ENCODE measurements at regions not wholly inside any gene's neighbourhood (a gene's known extent, or its start where the extent isn't known, plus 50 kb on each side); places are given as distances from the start of the nearest gene placed in this dataset.

GRCh38 chr3:190739641-190740185 lies 122.8 kb downstream of the GMNC start:
- H3K27me3 Mint-ChIP-seq, result peaks cover 5 to 12% of the 10 kb centered on the region in 2 donors
- H3K4me3 Mint-ChIP-seq, result no peak overlapping the region
- H3K9me3 Mint-ChIP-seq, result no peaks in the 10 kb centered on the region
- H3K36me3 Mint-ChIP-seq, result peaks cover 0 to 1% of the 10 kb centered on the region in 2 donors
- ATAC-seq (replicated peaks), result no peak
- no peak overlapping the region for H3K27ac Mint-ChIP-seq
- no peaks in the 10 kb centered on the region for H3K4me1 Mint-ChIP-seq
- no peak for DNase-seq

GRCh38 chr3:190738636-190739155 lies 123.8 kb downstream of the GMNC start:
- no peak for ATAC-seq (replicated peaks)
- Mint-ChIP-seq H3K27ac (no peak overlapping the region), H3K4me1 (no peaks in the 10 kb centered on the region), H3K27me3 (peaks cover 5 to 12% of the 10 kb centered on the region in 2 donors), H3K9me3 (no peaks in the 10 kb centered on the region), H3K4me3 (no peak overlapping the region), H3K36me3 (peaks cover 0 to 1% of the 10 kb centered on the region in 2 donors)
- DNase-seq, result no peak

GRCh38 chr3:190737446-190737845 lies 125.0 kb downstream of the GMNC start:
- no peak for DNase-seq
- H3K36me3 Mint-ChIP-seq, result peaks cover 0 to 1% of the 10 kb centered on the region in 2 donors
- no peak overlapping the region for H3K27ac Mint-ChIP-seq
- H3K27me3 Mint-ChIP-seq, result peaks cover 5 to 12% of the 10 kb centered on the region in 2 donors
- H3K4me1 Mint-ChIP-seq, result no peaks in the 10 kb centered on the region
- ATAC-seq (replicated peaks), result no peak
- H3K4me3 Mint-ChIP-seq, result no peak overlapping the region
- H3K9me3 Mint-ChIP-seq, result no peaks in the 10 kb centered on the region

- Mint-ChIP-seq H3K4me3 (no peak overlapping the region), H3K9me3 (no peaks in the 10 kb centered on the region), H3K36me3 (no peaks in the 10 kb centered on the region), H3K27ac (no peak overlapping the region), H3K27me3 (peaks cover 0 to 4% of the 10 kb centered on the region in 2 donors), H3K4me1 (no peaks in the 10 kb centered on the region)
- ATAC-seq (replicated peaks) (no peak), DNase-seq (no peak)
These were observed 128.0 kb downstream of the GMNC start for GRCh38 chr3:190734490-190734889.

GRCh38 chr3:190733591-190734146 lies 128.8 kb downstream of the GMNC start:
- no peaks in the 10 kb centered on the region for H3K9me3 Mint-ChIP-seq
- H3K36me3 Mint-ChIP-seq, result no peaks in the 10 kb centered on the region
- ATAC-seq (replicated peaks) (no peak), DNase-seq (no peak)
- H3K27ac Mint-ChIP-seq, result no peak overlapping the region
- H3K27me3 Mint-ChIP-seq, result peaks cover 0 to 4% of the 10 kb centered on the region in 2 donors
- H3K4me3 Mint-ChIP-seq, result no peak overlapping the region
- H3K4me1 Mint-ChIP-seq, result no peaks in the 10 kb centered on the region

GRCh38 chr3:190731596-190731995 lies 130.9 kb downstream of the GMNC start:
- peaks cover 0 to 4% of the 10 kb centered on the region in 2 donors for H3K27me3 Mint-ChIP-seq
- no peak overlapping the region for H3K27ac Mint-ChIP-seq
- H3K4me3 Mint-ChIP-seq, result no peak overlapping the region
- no peaks in the 10 kb centered on the region for H3K36me3 Mint-ChIP-seq
- ATAC-seq (replicated peaks) (no peak), DNase-seq (no peak)
- H3K4me1 Mint-ChIP-seq, result no peaks in the 10 kb centered on the region
- H3K9me3 Mint-ChIP-seq, result no peaks in the 10 kb centered on the region

GRCh38 chr3:190728574-190729246 lies 133.8 kb downstream of the GMNC start:
- H3K4me1 Mint-ChIP-seq, result no peaks in the 10 kb centered on the region
- H3K27me3 Mint-ChIP-seq, result peaks cover 0 to 4% of the 10 kb centered on the region in 2 donors
- H3K4me3 Mint-ChIP-seq, result no peak overlapping the region
- ATAC-seq (replicated peaks) (no peak), DNase-seq (no peak)
- H3K27ac Mint-ChIP-seq, result no peak overlapping the region
- no peaks in the 10 kb centered on the region for H3K9me3 Mint-ChIP-seq
- H3K36me3 Mint-ChIP-seq, result no peaks in the 10 kb centered on the region

GRCh38 chr3:190722181-190722905 lies 140.2 kb downstream of the GMNC start:
- H3K9me3 Mint-ChIP-seq, result no peaks in the 10 kb centered on the region
- DNase-seq (no peak), ATAC-seq (replicated peaks) (no peak)
- no peak overlapping the region for H3K27ac Mint-ChIP-seq
- H3K36me3 Mint-ChIP-seq, result no peaks in the 10 kb centered on the region
- H3K4me1 Mint-ChIP-seq, result peaks cover 0 to 3% of the 10 kb centered on the region in 2 donors
- no peaks in the 10 kb centered on the region for H3K27me3 Mint-ChIP-seq
- H3K4me3 Mint-ChIP-seq, result no peak overlapping the region

- ATAC-seq (replicated peaks), result peak in 1 of 2 donors; percentile 50
- peaks cover 0 to 3% of the 10 kb centered on the region in 2 donors for H3K4me1 Mint-ChIP-seq
- H3K36me3 Mint-ChIP-seq, result no peaks in the 10 kb centered on the region
- no peak overlapping the region for H3K4me3 Mint-ChIP-seq
- no peaks in the 10 kb centered on the region for H3K27me3 Mint-ChIP-seq
- no peak overlapping the region for H3K27ac Mint-ChIP-seq
- no peak for DNase-seq
- no peaks in the 10 kb centered on the region for H3K9me3 Mint-ChIP-seq
These were observed 141.2 kb downstream of the GMNC start for GRCh38 chr3:190721330-190721729.

GRCh38 chr3:190718671-190719070 lies 143.8 kb downstream of the GMNC start:
- Mint-ChIP-seq H3K4me3 (no peak overlapping the region), H3K9me3 (no peaks in the 10 kb centered on the region), H3K36me3 (no peaks in the 10 kb centered on the region), H3K27me3 (no peaks in the 10 kb centered on the region), H3K4me1 (peaks cover 0 to 3% of the 10 kb centered on the region in 2 donors), H3K27ac (no peak overlapping the region)
- DNase-seq, result no peak
- no peak for ATAC-seq (replicated peaks)

- no peaks in the 10 kb centered on the region for H3K27me3 Mint-ChIP-seq
- no peaks in the 10 kb centered on the region for H3K36me3 Mint-ChIP-seq
- H3K4me3 Mint-ChIP-seq, result no peak overlapping the region
- H3K27ac Mint-ChIP-seq, result no peak overlapping the region
- ATAC-seq (replicated peaks), result no peak
- no peaks in the 10 kb centered on the region for H3K9me3 Mint-ChIP-seq
- H3K4me1 Mint-ChIP-seq, result peaks cover 0 to 3% of the 10 kb centered on the region in 2 donors
- no peak for DNase-seq
These were observed 144.4 kb downstream of the GMNC start for GRCh38 chr3:190718097-190718496.

GRCh38 chr3:190716961-190717360 lies 145.5 kb downstream of the GMNC start:
- peaks cover 0 to 4% of the 10 kb centered on the region in 2 donors for H3K27me3 Mint-ChIP-seq
- ATAC-seq (replicated peaks), result no peak
- H3K9me3 Mint-ChIP-seq, result no peaks in the 10 kb centered on the region
- DNase-seq, result no peak
- H3K4me1 Mint-ChIP-seq, result peaks cover 0 to 3% of the 10 kb centered on the region in 2 donors
- no peaks in the 10 kb centered on the region for H3K36me3 Mint-ChIP-seq
- H3K27ac Mint-ChIP-seq, result no peak overlapping the region
- no peak overlapping the region for H3K4me3 Mint-ChIP-seq

- no peak overlapping the region for H3K4me3 Mint-ChIP-seq
- no peaks in the 10 kb centered on the region for H3K36me3 Mint-ChIP-seq
- no peak for ATAC-seq (replicated peaks)
- H3K4me1 Mint-ChIP-seq, result no peaks in the 10 kb centered on the region
- H3K9me3 Mint-ChIP-seq, result no peaks in the 10 kb centered on the region
- H3K27me3 Mint-ChIP-seq, result peaks cover 0 to 4% of the 10 kb centered on the region in 2 donors
- DNase-seq, result no peak
- H3K27ac Mint-ChIP-seq, result no peak overlapping the region
These were observed 146.3 kb downstream of the GMNC start for GRCh38 chr3:190716211-190716610.

GRCh38 chr3:190710723-190711122 lies 151.8 kb downstream of the GMNC start:
- Mint-ChIP-seq H3K4me1 (no peaks in the 10 kb centered on the region), H3K36me3 (no peaks in the 10 kb centered on the region), H3K4me3 (no peak overlapping the region), H3K27me3 (peaks cover 0 to 4% of the 10 kb centered on the region in 2 donors), H3K27ac (no peak overlapping the region), H3K9me3 (no peaks in the 10 kb centered on the region)
- ATAC-seq (replicated peaks) (no peak), DNase-seq (no peak)
